CD14-positive monocyte (primary cell): ENCODE measurements at regions not wholly inside any gene's neighbourhood (a gene's known extent, or its start where the extent isn't known, plus 50 kb on each side); places are given as distances from the start of the nearest gene placed in this dataset.

Source experiments
- DNase-seq, 3 donors: peaks; one replicate each; pipeline ENCODE4 v3.0.0-alpha.2; 2011 to 2022
- H2AFZ ChIP-seq: 2 replicates; pipeline ENCODE4 v1.6.0; 2012; ENCODE audit warnings: mild to moderate bottlenecking, low read depth, low read length, inconsistent platforms; ENCODE audit not compliant: insufficient read depth, poor library complexity, severe bottlenecking
- H3K27ac ChIP-seq, 2 donors: 1 replicate in 1 of 2; 2 replicates in 1 of 2; pipeline ENCODE4 v1.5.1; 2012 to 2013; ENCODE audit warnings: low read length in 2 of 2, control low read depth in 1 of 2, inconsistent platforms in 1 of 2, low read depth in 1 of 2, mild to moderate bottlenecking in 1 of 2
- H3K27me3 ChIP-seq, 2 donors: one replicate each; pipeline versions ENCODE4 v1.6.0 to v1.6.1; 2011 to 2013; ENCODE audit warnings: low read length in 2 of 2; ENCODE audit not compliant: control insufficient read depth in 2 of 2, insufficient read depth in 2 of 2
- H3K36me3 ChIP-seq, 2 donors: replicated peaks in 1 of 2; 1 replicate in 1 of 2; 2 replicates in 1 of 2; pipeline versions ENCODE4 v1.5.1 to v1.6.1; 2012 to 2013; ENCODE audit warnings: low read length in 2 of 2, control low read depth in 1 of 2, inconsistent platforms in 1 of 2, mild to moderate bottlenecking in 1 of 2; ENCODE audit not compliant: insufficient read depth in 2 of 2, control insufficient read depth in 1 of 2
- H3K4me1 ChIP-seq, 2 donors: 1 replicate in 1 of 2; 2 replicates in 1 of 2; pipeline versions ENCODE4 v1.5.1 to v1.6.1; 2012 to 2013; ENCODE audit warnings: low read length in 2 of 2, control low read depth in 1 of 2, inconsistent platforms in 1 of 2, mild to moderate bottlenecking in 1 of 2, moderate library complexity in 1 of 2; ENCODE audit not compliant: insufficient read depth in 2 of 2, control insufficient read depth in 1 of 2
- H3K4me2 ChIP-seq: replicated peaks from 2 replicates; pipeline ENCODE3; 2012; ENCODE audit warnings: low read length, moderate library complexity, mild to moderate bottlenecking; ENCODE audit not compliant: poor library complexity, severe bottlenecking; ENCODE audit errors: extremely low read depth
- H3K4me3 ChIP-seq, 3 experiments: fragments of 200-600 bp in 1 of 3; sonication (generic) in 1 of 3; replicated peaks in 1 of 3; 1 replicate in 2 of 3; 2 replicates in 1 of 3; pipeline ENCODE4 v1.5.1; 2011 to 2013; ENCODE audit warnings: low read length in 3 of 3, mild to moderate bottlenecking in 3 of 3, control low read depth in 2 of 3, low read depth in 2 of 3, inconsistent platforms in 1 of 3, moderate library complexity in 1 of 3
- H3K79me2 ChIP-seq: 2 replicates; pipeline ENCODE4 v1.6.0; 2012; ENCODE audit warnings: mild to moderate bottlenecking, control low read depth, inconsistent platforms, low read length, moderate library complexity; ENCODE audit not compliant: insufficient read depth
- H3K9ac ChIP-seq: 2 replicates; pipeline ENCODE4 v1.6.0; 2017; ENCODE audit warnings: low read length, mild to moderate bottlenecking; ENCODE audit not compliant: insufficient read depth, poor library complexity, severe bottlenecking
- H3K9me3 ChIP-seq, 2 donors: replicated peaks in 1 of 2; 1 replicate in 1 of 2; 2 replicates in 1 of 2; pipeline versions ENCODE4 v1.5.1 to v1.6.1; 2012 to 2013; ENCODE audit warnings: low read length in 2 of 2, control low read depth in 1 of 2; ENCODE audit not compliant: control insufficient read depth in 1 of 2, insufficient read depth in 1 of 2
- H4K20me1 ChIP-seq: 2 replicates; pipeline ENCODE4 v1.6.0; 2012; ENCODE audit warnings: mild to moderate bottlenecking, low read length, control low read depth, moderate library complexity; ENCODE audit not compliant: insufficient read depth
- H3K27ac Mint-ChIP-seq, 7 donors: one replicate each; pipeline ENCODE4 v1.8.0; 2020; ENCODE audit warnings: mild to moderate bottlenecking in 7 of 7, mixed read lengths in 7 of 7, moderate library complexity in 6 of 7, inconsistent platforms in 2 of 7
- H3K27me3 Mint-ChIP-seq, 3 donors: one replicate each; pipeline ENCODE4 v1.8.0; 2021 to 2022; ENCODE audit warnings: low read depth in 3 of 3, mild to moderate bottlenecking in 3 of 3, mixed read lengths in 3 of 3, moderate library complexity in 3 of 3, inconsistent platforms in 1 of 3
- H3K36me3 Mint-ChIP-seq, 2 donors: one replicate each; pipeline ENCODE4 v1.8.0; 2020; ENCODE audit warnings: mixed read lengths in 2 of 2, inconsistent platforms in 1 of 2, mild to moderate bottlenecking in 1 of 2
- H3K4me1 Mint-ChIP-seq: one replicate; pipeline ENCODE4 v1.8.0; 2020; ENCODE audit warnings: mild to moderate bottlenecking, mixed read lengths
- H3K4me3 Mint-ChIP-seq, 2 donors: one replicate each; pipeline ENCODE4 v1.8.0; 2020; ENCODE audit warnings: mild to moderate bottlenecking in 2 of 2, mixed read lengths in 2 of 2, moderate library complexity in 1 of 2
- H3K9me3 Mint-ChIP-seq, 7 donors: one replicate each; pipeline ENCODE4 v1.8.0; 2020 to 2022; ENCODE audit warnings: mixed read lengths in 7 of 7, mild to moderate bottlenecking in 6 of 7, moderate library complexity in 6 of 7, inconsistent platforms in 2 of 7
- CTCF ChIP-seq: fragments of 200-600 bp; IDR thresholded peaks from one replicate; pipeline ENCODE4 v1.8.0; 2022; ENCODE audit warnings: antibody characterized with exemption, mild to moderate bottlenecking
- WGBS: methylation state at CpG from one replicate; pipeline ENCODE4 v1.1.5; 2013; ENCODE audit warnings: missing lambda C conversion rate; ENCODE audit not compliant: insufficient coverage; 5-methylcytosine and 5-hydroxymethylcytosine counted together
- intact Hi-C, 2 donors: fragments of 100-400 bp; cut with micrococcal nuclease; formaldehyde crosslinking; loops; one replicate each; pipeline versions ENCODE4 v1.15.0 to v1.15.1; 2023

GRCh38 chr7:4552985-4553384 lies 129.1 kb upstream of the FOXK1 start:
- no CpG with 5 or more reads among the region's 1 CpG for WGBS
- no peaks in the 10 kb centered on the region for H3K36me3 Mint-ChIP-seq
- H3K27ac ChIP-seq, result no peak overlapping the region
- no peak overlapping the region for H3K4me2 ChIP-seq
- TF ChIP-seq CTCF, result no peak
- H4K20me1 ChIP-seq, result no peaks in the 10 kb centered on the region
- H3K27ac Mint-ChIP-seq, result no peak overlapping the region
- H3K79me2 ChIP-seq, result no peaks in the 10 kb centered on the region
- no peak overlapping the region for H3K4me3 Mint-ChIP-seq
- H3K9me3 Mint-ChIP-seq, result peaks cover 19 to 43% (median 32%) of the 10 kb centered on the region in 7 donors
- H2AFZ ChIP-seq, result no peak overlapping the region
- no peak for DNase-seq
- H3K4me3 ChIP-seq, result no peak overlapping the region
- no peaks in the 10 kb centered on the region for H3K4me1 Mint-ChIP-seq
- peaks cover 0 to 9% (median 3%) of the 10 kb centered on the region in 3 donors for H3K27me3 Mint-ChIP-seq
- H3K9me3 ChIP-seq, result peaks cover 16 to 20% of the 10 kb centered on the region in 2 donors
- no peaks in the 10 kb centered on the region for H3K27me3 ChIP-seq
- intact Hi-C loops, result no loop called here
- H3K9ac ChIP-seq, result no peak overlapping the region
- no peaks in the 10 kb centered on the region for H3K4me1 ChIP-seq
- no peaks in the 10 kb centered on the region for H3K36me3 ChIP-seq

- H3K27ac Mint-ChIP-seq, result peak overlapping the region in 2 of 7 donors; percentile 49 to 58
- H3K79me2 ChIP-seq, result no peaks in the 10 kb centered on the region
- no peaks in the 10 kb centered on the region for H3K27me3 ChIP-seq
- H3K4me3 Mint-ChIP-seq, result no peak overlapping the region
- no peaks in the 10 kb centered on the region for H3K36me3 Mint-ChIP-seq
- H3K4me1 ChIP-seq, result no peaks in the 10 kb centered on the region
- no peaks in the 10 kb centered on the region for H3K36me3 ChIP-seq
- no peak for TF ChIP-seq CTCF
- peaks cover 2 to 7% (median 5%) of the 10 kb centered on the region in 3 donors for H3K27me3 Mint-ChIP-seq
- 75% methylated on average over 7 of the region's 18 CpGs for WGBS
- H3K4me1 Mint-ChIP-seq, result no peaks in the 10 kb centered on the region
- peaks cover 15 to 30% (median 19%) of the 10 kb centered on the region in 7 donors for H3K9me3 Mint-ChIP-seq
- intact Hi-C loops, result no loop called here
- H3K27ac ChIP-seq, result no peak overlapping the region
- no peak overlapping the region for H2AFZ ChIP-seq
- H3K4me3 ChIP-seq, result no peak overlapping the region
- peaks cover 8 to 15% of the 10 kb centered on the region in 2 donors for H3K9me3 ChIP-seq
- H4K20me1 ChIP-seq, result no peaks in the 10 kb centered on the region
- no peak overlapping the region for H3K4me2 ChIP-seq
- no peak overlapping the region for H3K9ac ChIP-seq
- no peak for DNase-seq
Measured at GRCh38 chr7:4556868-4557793, 125.0 kb upstream of the FOXK1 start.
